K562 (cell line): ENCODE measurements at regions not wholly inside any gene's neighbourhood (a gene's known extent, or its start where the extent isn't known, plus 50 kb on each side); places are given as distances from the start of the nearest gene placed in this dataset.

Experiments
- ATAC-seq: fragments of 200-7000 bp; cut with Tn5 transposase; 3 replicates; pipeline ENCODE4 v1.9.1; 2020; ENCODE audit warnings: moderate library complexity
- BruUV-seq: library from RNA; stranded (reverse); fragments of 400-500 nt; replicated peaks from 2 replicates; lab custom pipeline; 2021; lab: Mats Ljungman, UMichigan
- CTCF ChIA-PET: fragments of 300-600 bp; formaldehyde crosslinking; extraction: SDS; loops from one replicate; lab custom pipeline; 2021; ENCODE audit warnings: low intra/inter-chr PET ratio; lab: Yijun Ruan, JAX
- POLR2A ChIA-PET: fragments of 300-600, 350-650 bp; sonication (Branson Sonifier 250); formaldehyde crosslinking; extraction: SDS; loops from one replicate; lab custom pipeline; 2021; ENCODE audit warnings: antibody characterized with exemption, inconsistent platforms; lab: Yijun Ruan, JAX
- DNase-seq, 4 experiments: peaks; one replicate each; pipeline versions ENCODE4 v3.0.0 to v3.0.0-alpha.2; 2011 to 2018; ENCODE audit warnings: low spot score in 3 of 4, mixed read lengths in 3 of 4; ENCODE audit errors: extremely low read depth in 1 of 4
- FAIRE-seq: peaks from 2 replicates; lab custom pipeline; 2011; peaks lifted over from hg19 to GRCh38; lab: Jason Lieb, UNC
- H2AFZ ChIP-seq: 2 replicates; pipeline ENCODE4 v1.6.0; 2011; ENCODE audit warnings: low read depth, low read length, control low read depth, inconsistent platforms
- H3K27ac ChIP-seq: fragments of 200-600 bp; 3 replicates; pipeline ENCODE4 v1.8.0; 2011; ENCODE audit warnings: low read depth, mild to moderate bottlenecking, control low read depth, inconsistent platforms, low read length, moderate library complexity, mixed read lengths; ENCODE audit errors: extremely low read depth
- H3K27me3 ChIP-seq, 2 experiments: fragments of 300-600 bp in 1 of 2; 2 replicates in 1 of 2; 3 replicates in 1 of 2; pipeline versions ENCODE4 v1.6.0 to v1.8.0; 2011; ENCODE audit warnings: inconsistent platforms in 2 of 2, low read length in 2 of 2, mild to moderate bottlenecking in 1 of 2, mixed read lengths in 1 of 2, moderate library complexity in 1 of 2; ENCODE audit not compliant: control insufficient read depth in 2 of 2, insufficient read depth in 2 of 2
- H3K36me3 ChIP-seq: fragments of 300-600 bp; 3 replicates; pipeline ENCODE4 v1.8.0; 2011; ENCODE audit warnings: mild to moderate bottlenecking, low read length, inconsistent platforms; ENCODE audit not compliant: control insufficient read depth, insufficient read depth
- H3K4me1 ChIP-seq, 2 experiments: fragments of 200-600 bp in 1 of 2; replicated peaks in 1 of 2; 2 replicates in 1 of 2; 3 replicates in 1 of 2; pipeline versions ENCODE4 v1.5.1 to v1.8.0; 2011; ENCODE audit warnings: inconsistent platforms in 2 of 2, low read length in 2 of 2, mild to moderate bottlenecking in 1 of 2, mixed read lengths in 1 of 2, moderate library complexity in 1 of 2; ENCODE audit not compliant: control insufficient read depth in 2 of 2, insufficient read depth in 2 of 2
- H3K4me2 ChIP-seq: 2 replicates; pipeline ENCODE4 v1.6.1; 2011; ENCODE audit warnings: low read length, control low read depth, inconsistent platforms, mixed read lengths; ENCODE audit not compliant: insufficient read depth
- H3K4me3 ChIP-seq: fragments of 200-600 bp; sonication (generic), shearing (Covaris generic); 2 replicates; pipeline ENCODE4 v1.5.1; 2016; ENCODE audit warnings: control low read depth, inconsistent platforms
- H3K79me2 ChIP-seq: fragments of 200-600 bp; 3 replicates; pipeline ENCODE4 v1.8.0; 2011; ENCODE audit warnings: low read length, inconsistent platforms; ENCODE audit not compliant: control insufficient read depth, insufficient read depth
- H3K9ac ChIP-seq, 2 experiments: 2 replicates each; pipeline versions ENCODE4 v1.6.0 to v1.6.1; 2011; ENCODE audit warnings: low read depth in 2 of 2, low read length in 2 of 2, control low read depth in 1 of 2, inconsistent platforms in 1 of 2, mild to moderate bottlenecking in 1 of 2, mixed read lengths in 1 of 2; ENCODE audit not compliant: insufficient read depth in 1 of 2
- H3K9me1 ChIP-seq: one replicate; pipeline ENCODE4 v1.6.0; 2011; ENCODE audit warnings: inconsistent platforms, mild to moderate bottlenecking, low read length, moderate library complexity; ENCODE audit not compliant: control insufficient read depth, insufficient read depth
- H3K9me3 ChIP-seq: replicated peaks from 2 replicates; pipeline ENCODE4 v1.5.1; 2011; ENCODE audit warnings: low read depth, low read length, inconsistent platforms; ENCODE audit not compliant: control insufficient read depth, insufficient read depth
- H4K20me1 ChIP-seq: replicated peaks from 2 replicates; pipeline ENCODE4 v1.6.1; 2011; ENCODE audit warnings: low read length, inconsistent platforms, mixed read lengths; ENCODE audit not compliant: control insufficient read depth, insufficient read depth
- CBX3 ChIP-seq, 2 experiments: IDR thresholded peaks; 1 replicate in 1 of 2; 2 replicates in 1 of 2; pipeline ENCODE4 v1.6.1; 2012; ENCODE audit warnings: inconsistent platforms in 2 of 2, low read length in 2 of 2, borderline replicate concordance in 1 of 2, control low read depth in 1 of 2
- ETV1 ChIP-seq: fragments of 450-650 bp; conservative IDR thresholded peaks from 2 replicates; pipeline ENCODE4 v1.6.1; 2016; ENCODE audit warnings: missing genetic modification characterization, control low read depth, low read depth, missing compliant biosample characterization
- MEF2D ChIP-seq: conservative IDR thresholded peaks from 2 replicates; pipeline ENCODE4 v1.6.1; 2016; ENCODE audit warnings: low read depth, missing genetic modification characterization, missing compliant biosample characterization
- MYBL2 ChIP-seq, 2 experiments: fragments of 450-650 bp in 1 of 2; sonication (generic) in 1 of 2; formaldehyde crosslinking in 1 of 2; IDR thresholded peaks; 2 replicates each; pipeline versions ENCODE4 v1.6.1 to v1.8.1; 2017 to 2022; ENCODE audit warnings: borderline replicate concordance in 1 of 2, inconsistent platforms in 1 of 2, low read depth in 1 of 2, mild to moderate bottlenecking in 1 of 2, missing genetic modification reagents in 1 of 2, moderate library complexity in 1 of 2
- PML ChIP-seq: IDR thresholded peaks from 2 replicates; pipeline ENCODE4 v1.6.1; 2012; ENCODE audit warnings: low read length, inconsistent platforms
- POLR2AphosphoS5 ChIP-seq: IDR thresholded peaks from 2 replicates; pipeline ENCODE4 v1.6.1; 2011; ENCODE audit warnings: mild to moderate bottlenecking, low read depth, low read length, moderate library complexity; ENCODE audit not compliant: control insufficient read depth, insufficient read depth
- POLR2H ChIP-seq: IDR thresholded peaks from 2 replicates; pipeline ENCODE4 v1.6.1; 2016; ENCODE audit warnings: missing genetic modification characterization, low read depth, mild to moderate bottlenecking, control low read depth, missing compliant biosample characterization, moderate library complexity
- SIRT6 ChIP-seq: IDR thresholded peaks from one replicate; pipeline ENCODE4 v1.6.1; 2012; ENCODE audit warnings: low read depth, mild to moderate bottlenecking, control low read depth, inconsistent platforms, low read length, moderate library complexity
- SMARCA5 ChIP-seq: fragments of 450-650 bp; IDR thresholded peaks from 2 replicates; pipeline ENCODE4 v1.6.1; 2016
- SRSF9 ChIP-seq: fragments of 200-400 bp; formaldehyde crosslinking; IDR thresholded peaks from 2 replicates; pipeline ENCODE4 v1.6.1; 2017; ENCODE audit warnings: low read depth, low read length, borderline replicate concordance
- TCF7 ChIP-seq: sonication (generic); IDR thresholded peaks from 2 replicates; pipeline ENCODE4 v1.6.1; 2016; ENCODE audit warnings: antibody characterized with exemption, borderline replicate concordance
- TRIM24 ChIP-seq, 2 experiments: fragments of 450-650 bp; IDR thresholded peaks; 2 replicates each; pipeline ENCODE4 v1.6.1; 2016
- XRCC3 ChIP-seq: fragments of 450-650 bp; IDR thresholded peaks from 2 replicates; pipeline ENCODE4 v1.6.1; 2017; ENCODE audit warnings: mild to moderate bottlenecking, moderate library complexity
- YBX1 ChIP-seq: fragments of 450-650 bp; IDR thresholded peaks from 2 replicates; pipeline ENCODE4 v1.7.1; 2016; ENCODE audit warnings: mild to moderate bottlenecking
- ZNF133 ChIP-seq: fragments of 250-450 bp; sonication (Bioruptor Pico); IDR thresholded peaks from 2 replicates; pipeline ENCODE4 v1.4.0; 2020; ENCODE audit warnings: mild to moderate bottlenecking
- ZNF354B ChIP-seq: fragments of 250-450 bp; sonication (Bioruptor Pico); IDR thresholded peaks from 2 replicates; pipeline ENCODE4 v1.4.0; 2020
- WGBS: fragments of 100-300 bp; shearing (Covaris generic); methylation state at CpG from one replicate; pipeline ENCODE4 v1.1.6; 2016; ENCODE audit warnings: low coverage, mixed read lengths; ENCODE audit not compliant: insufficient coverage; ENCODE audit errors: missing lambda C conversion rate; 5-methylcytosine and 5-hydroxymethylcytosine counted together
- in situ Hi-C: fragments of 300-500 bp; cut with MboI; formaldehyde crosslinking; loops from 4 replicates; pipeline ENCODE4 v1.15.0; 2018; ENCODE audit warnings: inconsistent platforms, mixed read lengths
- intact Hi-C: fragments of 100-400 bp; cut with micrococcal nuclease; formaldehyde crosslinking; loops from 2 replicates; pipeline ENCODE4 v1.14.2; 2022
- TF ChIP-seq, protein P1 (sequence below): sonication (generic); formaldehyde crosslinking; IDR thresholded peaks from 2 replicates; pipeline ENCODE4 v1.8.0; 2022; ENCODE audit warnings: missing genetic modification reagents, mild to moderate bottlenecking, moderate library complexity, borderline replicate concordance
- TF ChIP-seq, protein P2 (sequence below): fragments of 450-650 bp; IDR thresholded peaks from 2 replicates; pipeline ENCODE4 v1.6.1; 2016
- TF ChIP-seq, protein P3 (sequence below): fragments of 450-650 bp; conservative IDR thresholded peaks from 2 replicates; pipeline ENCODE4 v1.6.1; 2016; ENCODE audit warnings: missing genetic modification characterization, low read depth, mild to moderate bottlenecking, missing compliant biosample characterization, moderate library complexity

DNA sequence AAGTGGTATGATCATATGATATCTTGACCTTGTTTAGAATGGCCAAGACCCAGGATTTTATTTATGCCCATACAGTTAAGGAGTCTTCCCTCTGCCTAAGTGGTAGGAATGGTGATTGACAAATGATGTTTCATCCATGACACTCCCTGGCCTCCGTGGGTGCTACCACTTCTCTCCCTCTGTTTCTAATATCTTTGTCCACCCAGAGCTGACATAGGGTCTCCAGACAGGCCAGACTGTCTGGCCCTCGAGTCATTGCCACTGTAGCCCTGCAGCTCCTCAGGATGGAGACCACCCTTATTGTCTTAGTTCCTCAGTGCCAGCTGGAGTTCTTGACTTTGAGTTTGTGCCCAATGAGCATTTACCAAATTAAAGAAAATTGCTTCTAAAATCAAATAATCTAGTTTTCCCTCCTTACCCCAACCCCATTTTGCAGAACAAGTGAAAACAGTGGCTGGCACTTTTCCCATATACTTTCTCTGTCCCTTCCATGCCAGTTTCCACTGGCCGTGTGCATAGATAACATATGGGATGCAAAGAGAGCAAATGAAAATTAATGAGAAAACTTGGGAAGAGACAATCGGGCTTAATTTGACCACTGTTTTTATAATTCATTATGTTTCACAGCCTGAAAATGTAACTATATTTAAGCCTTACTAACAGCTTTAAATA lies 235.7 kb downstream of the NSG2 start:
- intact Hi-C loops, result no loop called here
- DNase-seq (no peak), FAIRE-seq (no peak), ATAC-seq (no peak)
- 0% methylated on average over 4 of the region's 4 CpGs for WGBS
- no peaks in the 10 kb centered on the region for H3K4me1 ChIP-seq
- H3K4me3 ChIP-seq, result no peak overlapping the region
- BruUV-seq, result no TSS peak
- H3K27me3 ChIP-seq, result peaks cover 0 to 14% of the 10 kb centered on the region in 2 experiments; a peak in 2 of 5 replicates
- H2AFZ ChIP-seq, result no peak overlapping the region
- no peak overlapping the region for H3K27ac ChIP-seq
- H4K20me1 ChIP-seq, result 0 out of 2 replicates have a peak, but pooled peaks cover 4% of the 10 kb centered on the region
- no peaks in the 10 kb centered on the region for H3K9me3 ChIP-seq
- H3K36me3 ChIP-seq, result no peaks in the 10 kb centered on the region
- TF ChIP-seq ZNF354B (CRISPR knock-in tag), result no peak
- TF ChIP-seq CBX3 (IDR thresholded peaks at IDR 0.05; ENCODE audit: borderline replicate concordance in 1 of 2, low read length in 2 of 2), result no peak
- TF ChIP-seq SRSF9, result no peak
- no peak for TF ChIP-seq POLR2AphosphoS5
- TF ChIP-seq ETV1 (tag), result no peak
- TF ChIP-seq PML, result no peak
- no peak for TF ChIP-seq SIRT6
- no peak for TF ChIP-seq SMARCA5
- TF ChIP-seq XRCC3, result no peak
- no peak for TF ChIP-seq MYBL2 (IDR thresholded peaks at IDR 0.05; ENCODE audit: low read depth)
- no peak for TF ChIP-seq MYBL2 (CRISPR knock-in tag; IDR thresholded peaks at IDR 0.05; ENCODE audit: borderline replicate concordance)
- no peak for TF ChIP-seq MEF2D (tag)
- TF ChIP-seq, protein P1, sequence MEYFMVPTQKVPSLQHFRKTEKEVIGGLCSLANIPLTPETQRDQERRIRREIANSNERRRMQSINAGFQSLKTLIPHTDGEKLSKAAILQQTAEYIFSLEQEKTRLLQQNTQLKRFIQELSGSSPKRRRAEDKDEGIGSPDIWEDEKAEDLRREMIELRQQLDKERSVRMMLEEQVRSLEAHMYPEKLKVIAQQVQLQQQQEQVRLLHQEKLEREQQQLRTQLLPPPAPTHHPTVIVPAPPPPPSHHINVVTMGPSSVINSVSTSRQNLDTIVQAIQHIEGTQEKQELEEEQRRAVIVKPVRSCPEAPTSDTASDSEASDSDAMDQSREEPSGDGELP, result no peak
- TF ChIP-seq YBX1, result no peak
- TF ChIP-seq POLR2H (tag), result no peak
- TF ChIP-seq TCF7, result no peak
- no peak for TF ChIP-seq TRIM24 (IDR thresholded peaks at IDR 0.05)
- TF ChIP-seq, protein P2, sequence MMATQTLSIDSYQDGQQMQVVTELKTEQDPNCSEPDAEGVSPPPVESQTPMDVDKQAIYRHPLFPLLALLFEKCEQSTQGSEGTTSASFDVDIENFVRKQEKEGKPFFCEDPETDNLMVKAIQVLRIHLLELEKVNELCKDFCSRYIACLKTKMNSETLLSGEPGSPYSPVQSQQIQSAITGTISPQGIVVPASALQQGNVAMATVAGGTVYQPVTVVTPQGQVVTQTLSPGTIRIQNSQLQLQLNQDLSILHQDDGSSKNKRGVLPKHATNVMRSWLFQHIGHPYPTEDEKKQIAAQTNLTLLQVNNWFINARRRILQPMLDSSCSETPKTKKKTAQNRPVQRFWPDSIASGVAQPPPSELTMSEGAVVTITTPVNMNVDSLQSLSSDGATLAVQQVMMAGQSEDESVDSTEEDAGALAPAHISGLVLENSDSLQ, result no peak
- TF ChIP-seq ZNF133 (CRISPR knock-in tag), result no peak
- TF ChIP-seq, protein P3, sequence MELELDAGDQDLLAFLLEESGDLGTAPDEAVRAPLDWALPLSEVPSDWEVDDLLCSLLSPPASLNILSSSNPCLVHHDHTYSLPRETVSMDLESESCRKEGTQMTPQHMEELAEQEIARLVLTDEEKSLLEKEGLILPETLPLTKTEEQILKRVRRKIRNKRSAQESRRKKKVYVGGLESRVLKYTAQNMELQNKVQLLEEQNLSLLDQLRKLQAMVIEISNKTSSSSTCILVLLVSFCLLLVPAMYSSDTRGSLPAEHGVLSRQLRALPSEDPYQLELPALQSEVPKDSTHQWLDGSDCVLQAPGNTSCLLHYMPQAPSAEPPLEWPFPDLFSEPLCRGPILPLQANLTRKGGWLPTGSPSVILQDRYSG (tag), result no peak
- CTCF ChIA-PET, result no interaction called here
- no peaks in the 10 kb centered on the region for H3K79me2 ChIP-seq
- no peak overlapping the region for H3K4me2 ChIP-seq
- H3K9ac ChIP-seq, result no peak overlapping the region
- H3K9me1 ChIP-seq, result no peaks in the 10 kb centered on the region
- POLR2A ChIA-PET, result interaction anchor here (1.0 kb wide), 1 partner anchor 10 kb away, joined by 3 read pairs; no protein-coding TSS in a partner anchor
- in situ Hi-C loops, result no loop called here
